CMK (cell line): ENCODE measurements at regions not wholly inside any gene's neighbourhood (a gene's known extent, or its start where the extent isn't known, plus 50 kb on each side); places are given as distances from the start of the nearest gene placed in this dataset.

Experiments
- DNase-seq: peaks from one replicate; pipeline ENCODE4 v3.0.0-alpha.2; 2010; ENCODE audit warnings: low read depth

GRCh38 chrX:45771560-45772340 lies 571.1 kb upstream of the DIPK2B start:
- no peak for DNase-seq

GRCh38 chrX:45771114-45771513 lies 570.4 kb upstream of the DIPK2B start:
- DNase-seq = no peak

GRCh38 chrX:45769761-45770582 lies 569.3 kb upstream of the DIPK2B start:
- peak; percentile 64 for DNase-seq

- no peak for DNase-seq
These were observed 568.1 kb upstream of the DIPK2B start for GRCh38 chrX:45768666-45769236.

GRCh38 chrX:45766981-45767501 lies 566.4 kb upstream of the DIPK2B start:
- no peak for DNase-seq

- no peak for DNase-seq
These were observed 565.1 kb upstream of the DIPK2B start for GRCh38 chrX:45765767-45766166.

GRCh38 chrX:45765281-45765680 lies 564.6 kb upstream of the DIPK2B start:
- no peak for DNase-seq

- no peak for DNase-seq
These were observed 562.3 kb upstream of the DIPK2B start for GRCh38 chrX:45762699-45763647.

GRCh38 chrX:45761920-45762319 lies 561.2 kb upstream of the DIPK2B start:
- DNase-seq = no peak

GRCh38 chrX:45760187-45760742 lies 559.6 kb upstream of the DIPK2B start:
- DNase-seq = no peak

GRCh38 chrX:45758738-45759397 lies 558.2 kb upstream of the DIPK2B start:
- DNase-seq = no peak

- DNase-seq = no peak
These were observed 557.6 kb upstream of the DIPK2B start for GRCh38 chrX:45758319-45758718.

GRCh38 chrX:45757272-45757671 lies 556.6 kb upstream of the DIPK2B start:
- DNase-seq = no peak

GRCh38 chrX:45756557-45756956 lies 555.9 kb upstream of the DIPK2B start:
- DNase-seq = no peak

GRCh38 chrX:45755703-45756102 lies 555.0 kb upstream of the DIPK2B start:
- DNase-seq = no peak

- no peak for DNase-seq
These were observed 550.5 kb upstream of the DIPK2B start for GRCh38 chrX:45751156-45751555.

- no peak for DNase-seq
These were observed 550.0 kb upstream of the DIPK2B start for GRCh38 chrX:45750639-45751038.

- DNase-seq = no peak
These were observed 548.7 kb upstream of the DIPK2B start for GRCh38 chrX:45749375-45749774.

GRCh38 chrX:45748369-45748774 lies 547.7 kb upstream of the DIPK2B start:
- no peak for DNase-seq

GRCh38 chrX:45747905-45748304 lies 547.2 kb upstream of the DIPK2B start:
- no peak for DNase-seq

- no peak for DNase-seq
These were observed 544.8 kb upstream of the DIPK2B start for GRCh38 chrX:45745479-45745878.
